Esophagus squamous epithelium (tissue), 4 donors: ENCODE measurements at regions not wholly inside any gene's neighbourhood (a gene's known extent, or its start where the extent isn't known, plus 50 kb on each side); places are given as distances from the start of the nearest gene placed in this dataset.

Experiments
- CTCF ChIP-seq, 6 experiments: fragments of 450-650 bp in 4 of 6; fragments of 200-600 bp in 2 of 6; sonication (generic) in 2 of 6; IDR thresholded peaks; one replicate each; pipeline ENCODE4 v1.5.1; 2016 to 2019; ENCODE audit warnings: antibody characterized with exemption in 6 of 6, mild to moderate bottlenecking in 4 of 6, moderate library complexity in 4 of 6
- POLR2A ChIP-seq, 4 donors: fragments of 450-650 bp; IDR thresholded peaks; one replicate each; pipeline ENCODE4 v1.6.1; 2017; ENCODE audit warnings: antibody characterized with exemption in 4 of 4, mild to moderate bottlenecking in 4 of 4, moderate library complexity in 3 of 4

- TF ChIP-seq CTCF (IDR thresholded peaks at IDR 0.05), result no peak
- no peak for TF ChIP-seq POLR2A (IDR thresholded peaks at IDR 0.05)
These were observed 114.4 kb upstream of the CNTN1 start for GRCh38 chr12:40577834-40578233.
